HG03571 (cell line): ENCODE measurements at regions not wholly inside any gene's neighbourhood (a gene's known extent, or its start where the extent isn't known, plus 50 kb on each side); places are given as distances from the start of the nearest gene placed in this dataset.

Experiments used
- ATAC-seq: cut with Tn5 transposase; IDR thresholded peaks from one replicate; pipeline ENCODE4 v1.9.1; 2021; ENCODE audit not compliant: unreplicated experiment

- ATAC-seq = no peak
Observed at GRCh38 chr9:106403081-106403480, 459.9 kb upstream of the ZNF462 start.

DNA sequence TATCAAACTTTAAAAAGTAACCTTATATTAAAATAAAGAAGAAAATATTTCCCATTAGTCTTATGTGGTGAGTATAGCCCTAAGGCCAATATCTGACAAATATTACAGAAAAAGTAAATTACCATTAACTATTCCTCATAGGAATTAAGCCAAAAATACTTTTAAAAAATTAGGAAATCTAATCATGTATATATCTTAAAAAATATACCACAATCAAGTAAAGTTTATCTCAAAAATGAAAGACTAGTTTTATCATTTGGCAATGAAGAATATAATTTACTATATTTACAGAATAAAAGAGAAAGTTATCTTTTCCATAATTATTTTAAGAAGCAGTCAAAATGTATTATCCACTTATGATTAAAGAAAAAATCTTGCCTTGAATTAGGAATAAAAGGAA is 458.8 kb upstream of the ZNF462 start:
- ATAC-seq = no peak

DNA sequence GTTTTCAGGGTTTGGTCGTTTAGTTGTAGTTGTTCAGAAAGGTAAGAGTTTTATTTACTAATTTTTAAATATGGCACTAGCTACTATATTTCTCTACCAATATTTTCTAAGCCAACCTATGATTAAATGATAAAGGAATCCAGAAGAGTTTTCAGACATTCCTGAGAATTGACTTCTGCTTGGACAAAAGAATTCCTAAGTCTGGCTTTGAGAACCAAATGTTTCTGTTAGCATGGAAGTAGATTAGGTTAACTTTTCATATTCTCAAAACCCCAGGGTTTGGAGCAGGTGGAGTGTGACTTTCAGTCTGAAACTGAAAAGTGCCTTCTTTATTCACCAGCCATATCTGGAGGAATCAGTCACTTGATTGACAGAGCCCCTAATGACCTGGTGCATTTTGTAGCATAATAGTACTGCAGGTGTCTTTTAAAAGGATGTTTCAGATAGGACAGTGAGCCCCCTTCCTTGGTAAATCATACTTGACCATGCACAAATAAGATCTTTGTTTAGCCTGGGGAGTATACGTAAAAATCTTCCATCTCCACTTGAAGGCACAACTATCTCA is 457.0 kb upstream of the ZNF462 start:
- ATAC-seq = no peak

DNA sequence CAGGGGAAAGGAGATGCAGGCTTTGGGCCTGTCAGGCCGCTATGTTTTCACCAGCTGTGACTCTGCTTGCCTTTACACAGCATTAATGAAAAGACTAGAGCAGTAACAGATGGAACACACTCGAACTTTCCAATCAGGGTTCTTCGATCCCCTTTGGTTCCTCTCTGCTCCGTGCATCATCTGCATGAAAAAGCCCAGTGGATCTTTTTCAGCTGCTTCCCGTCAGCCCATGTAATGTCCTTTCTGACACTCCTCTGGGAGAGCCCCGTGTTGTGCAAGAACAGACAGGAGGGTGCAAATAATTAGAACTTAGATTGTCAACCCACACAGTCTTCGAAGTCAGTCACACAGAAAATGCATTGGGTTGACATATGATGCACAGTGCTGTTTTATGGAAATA is 448.9 kb upstream of the ZNF462 start:
- no peak for ATAC-seq

DNA sequence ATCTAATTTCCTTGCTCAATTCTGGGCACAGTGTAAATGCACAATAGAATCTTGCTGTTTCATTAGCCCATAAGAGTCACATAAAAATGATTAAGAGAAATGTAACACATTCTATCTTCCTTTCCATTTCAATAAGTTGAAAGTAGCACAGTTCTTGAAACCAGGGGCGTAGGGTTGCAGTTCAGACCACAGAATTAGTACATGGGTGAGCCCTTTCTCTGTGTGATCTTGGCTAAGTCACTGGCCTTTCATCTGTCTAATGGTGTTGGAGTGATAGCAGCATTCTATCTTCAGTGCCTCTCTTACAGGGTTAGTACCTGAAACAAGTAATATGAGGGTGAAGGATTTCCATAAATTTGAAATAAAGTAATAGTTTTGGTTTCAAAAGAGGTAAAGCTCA is 445.3 kb upstream of the ZNF462 start:
- ATAC-seq = no peak

DNA sequence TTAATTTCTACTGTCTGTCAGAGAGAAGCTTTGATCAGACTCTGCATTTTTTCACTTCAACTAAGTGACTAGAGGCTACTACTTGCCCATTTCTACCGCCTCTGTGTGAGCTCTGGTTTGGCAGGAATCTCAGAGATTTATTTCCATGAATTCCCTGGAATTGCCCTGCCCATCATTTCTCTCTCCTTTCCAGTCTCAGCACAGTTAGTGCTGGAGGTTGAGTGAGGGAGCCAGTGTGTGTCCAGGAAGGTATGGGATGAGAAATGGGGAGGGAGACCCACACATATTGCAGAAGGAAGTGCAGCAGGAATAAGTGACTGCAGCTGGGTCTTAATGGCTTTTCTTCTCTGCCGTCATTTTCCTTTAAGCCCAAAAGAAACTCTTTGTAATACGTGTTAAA is 443.1 kb upstream of the ZNF462 start:
- ATAC-seq = no peak

GRCh38 chr9:106420511-106420944 is 442.4 kb upstream of the ZNF462 start:
- ATAC-seq = peak; percentile 74

- peak; percentile 69 for ATAC-seq
Observed at GRCh38 chr9:106421772-106422171, 441.2 kb upstream of the ZNF462 start.

DNA sequence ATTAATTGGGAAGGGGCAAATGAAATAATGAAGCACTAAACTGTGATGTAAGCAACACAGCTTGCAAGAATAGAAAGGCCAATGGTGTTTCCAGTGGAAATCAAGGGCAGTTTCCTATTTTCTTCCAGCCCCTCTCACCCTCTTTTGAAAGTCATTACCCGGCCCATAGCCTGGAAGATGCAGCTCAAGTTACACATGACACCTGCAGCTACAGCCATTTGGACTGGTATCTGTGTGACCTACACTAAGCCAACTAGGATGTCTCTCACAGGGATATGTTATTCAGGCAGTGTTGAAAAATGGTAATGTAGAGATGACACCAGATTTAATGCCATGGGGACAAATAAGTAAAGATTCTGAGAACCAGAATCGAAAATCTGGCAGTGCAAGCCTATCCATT is 439.4 kb upstream of the ZNF462 start:
- no peak for ATAC-seq

GRCh38 chr9:106432631-106433030 is 430.3 kb upstream of the ZNF462 start:
- no peak for ATAC-seq

DNA sequence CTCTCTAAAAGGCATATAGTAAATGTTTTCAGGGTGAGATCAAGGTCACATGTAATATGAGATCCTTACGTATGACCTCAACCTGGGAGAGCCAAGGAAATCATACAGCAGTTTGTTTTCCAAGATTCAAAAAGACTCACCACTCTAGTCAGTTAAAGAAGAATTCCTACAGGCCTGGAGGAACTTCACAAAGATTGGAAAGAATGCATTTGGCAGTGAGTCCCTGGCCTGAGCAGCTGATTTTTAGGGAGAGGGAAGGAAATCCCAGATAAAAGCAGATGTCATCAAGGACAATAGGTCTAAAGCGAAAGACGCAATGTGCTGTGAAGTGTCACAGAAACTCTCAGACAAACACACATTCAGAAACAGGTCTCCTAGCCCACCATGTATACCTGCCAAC is 424.0 kb upstream of the ZNF462 start:
- no peak for ATAC-seq

- no peak for ATAC-seq
Observed at GRCh38 chr9:106441283-106441682, 421.7 kb upstream of the ZNF462 start.

DNA sequence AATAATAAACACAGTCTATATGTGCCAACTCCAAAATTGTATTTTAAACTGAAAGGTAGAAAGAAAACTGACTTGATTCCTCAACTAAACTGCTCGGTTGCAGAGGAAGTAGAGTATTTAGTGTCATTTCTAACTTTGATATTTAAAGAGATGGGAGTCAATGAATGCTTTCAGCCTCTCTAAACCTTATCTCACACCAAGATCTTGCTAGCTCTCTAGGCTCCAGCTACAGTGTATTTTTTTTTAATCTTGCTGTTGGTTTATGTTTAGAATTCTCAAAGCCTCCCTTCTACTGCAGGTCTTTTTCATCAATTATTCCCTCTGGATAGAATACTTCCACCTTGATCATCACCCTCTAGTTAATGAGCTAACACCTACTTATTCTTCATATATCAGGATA is 419.4 kb upstream of the ZNF462 start:
- no peak for ATAC-seq

GRCh38 chr9:106445107-106445506 is 417.9 kb upstream of the ZNF462 start:
- ATAC-seq = no peak

GRCh38 chr9:106449336-106449927 is 413.5 kb upstream of the ZNF462 start:
- no peak for ATAC-seq

- ATAC-seq = no peak
Observed at GRCh38 chr9:106450549-106450948, 412.4 kb upstream of the ZNF462 start.

GRCh38 chr9:106451223-106451622 is 411.7 kb upstream of the ZNF462 start:
- no peak for ATAC-seq

GRCh38 chr9:106456581-106456980 is 406.4 kb upstream of the ZNF462 start:
- no peak for ATAC-seq

GRCh38 chr9:106467113-106467864 is 395.7 kb upstream of the ZNF462 start:
- no peak for ATAC-seq

GRCh38 chr9:106467865-106468164 is 395.2 kb upstream of the ZNF462 start:
- no peak for ATAC-seq

GRCh38 chr9:106468431-106468830 is 394.5 kb upstream of the ZNF462 start:
- no peak for ATAC-seq

GRCh38 chr9:106478312-106478711 is 384.7 kb upstream of the ZNF462 start:
- ATAC-seq = no peak

- ATAC-seq = no peak
Observed at GRCh38 chr9:106478727-106479126, 384.2 kb upstream of the ZNF462 start.
